ENCODE measurements at regions not wholly inside any gene's neighbourhood (a gene's known extent, or its start where the extent isn't known, plus 50 kb on each side); places are given as distances from the start of the nearest gene placed in this dataset.

DNA sequence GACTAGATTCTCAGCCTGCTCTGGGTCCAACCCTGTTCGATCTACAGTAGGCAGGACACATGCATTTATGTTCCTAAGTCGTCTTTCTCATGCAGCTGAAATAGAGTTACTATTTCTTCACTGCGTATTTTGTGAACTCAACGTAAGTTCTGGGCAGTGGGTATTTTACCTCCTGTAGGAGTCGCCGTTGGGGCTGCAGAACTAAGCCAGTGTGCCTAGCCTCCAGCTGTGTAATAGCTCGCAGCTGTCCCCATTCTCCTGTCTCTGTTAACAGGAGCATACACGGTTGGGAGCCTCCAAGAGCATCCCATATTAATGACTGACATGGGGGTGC lies 58.4 kb upstream of the HRH1 start:
- no peak for DNase-seq (ENCODE audit: low read depth, low spot score)
- Histone ChIP-seq H3K27me3 (ENCODE audit: control insufficient read depth, insufficient read depth, low read length) (no peaks in the 10 kb centered on the region), H3K27ac (ENCODE audit: low read depth, low read length) (peak overlapping the region; percentile 96), H3K4me3 (ENCODE audit: low read depth, low read length) (peak overlapping the region; percentile 56; the same call in 1 of the 2 replicates), H3K9me3 (ENCODE audit: control insufficient read depth, insufficient read depth, low read length) (peaks cover 3% of the 10 kb centered on the region; the same call in 1 of the 2 replicates)
- TF ChIP-seq, protein P1, sequence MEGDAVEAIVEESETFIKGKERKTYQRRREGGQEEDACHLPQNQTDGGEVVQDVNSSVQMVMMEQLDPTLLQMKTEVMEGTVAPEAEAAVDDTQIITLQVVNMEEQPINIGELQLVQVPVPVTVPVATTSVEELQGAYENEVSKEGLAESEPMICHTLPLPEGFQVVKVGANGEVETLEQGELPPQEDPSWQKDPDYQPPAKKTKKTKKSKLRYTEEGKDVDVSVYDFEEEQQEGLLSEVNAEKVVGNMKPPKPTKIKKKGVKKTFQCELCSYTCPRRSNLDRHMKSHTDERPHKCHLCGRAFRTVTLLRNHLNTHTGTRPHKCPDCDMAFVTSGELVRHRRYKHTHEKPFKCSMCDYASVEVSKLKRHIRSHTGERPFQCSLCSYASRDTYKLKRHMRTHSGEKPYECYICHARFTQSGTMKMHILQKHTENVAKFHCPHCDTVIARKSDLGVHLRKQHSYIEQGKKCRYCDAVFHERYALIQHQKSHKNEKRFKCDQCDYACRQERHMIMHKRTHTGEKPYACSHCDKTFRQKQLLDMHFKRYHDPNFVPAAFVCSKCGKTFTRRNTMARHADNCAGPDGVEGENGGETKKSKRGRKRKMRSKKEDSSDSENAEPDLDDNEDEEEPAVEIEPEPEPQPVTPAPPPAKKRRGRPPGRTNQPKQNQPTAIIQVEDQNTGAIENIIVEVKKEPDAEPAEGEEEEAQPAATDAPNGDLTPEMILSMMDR (IDR thresholded peaks at IDR 0.05; ENCODE audit: low read depth, low read length), result peak; percentile 22; the same call in 1 of the 2 replicates
- ChIA-PET POLR2A (interaction anchor here (0.9 kb wide), 1 partner anchor 41 kb away, joined by 4 read pairs; no protein-coding TSS in a partner anchor), CTCF (interaction anchor here (2.0 to 4.0 kb wide), 2 partner anchors 35 to 239 kb away, joined by 7 to 26 read pairs; no protein-coding TSS in a partner anchor)

DNA sequence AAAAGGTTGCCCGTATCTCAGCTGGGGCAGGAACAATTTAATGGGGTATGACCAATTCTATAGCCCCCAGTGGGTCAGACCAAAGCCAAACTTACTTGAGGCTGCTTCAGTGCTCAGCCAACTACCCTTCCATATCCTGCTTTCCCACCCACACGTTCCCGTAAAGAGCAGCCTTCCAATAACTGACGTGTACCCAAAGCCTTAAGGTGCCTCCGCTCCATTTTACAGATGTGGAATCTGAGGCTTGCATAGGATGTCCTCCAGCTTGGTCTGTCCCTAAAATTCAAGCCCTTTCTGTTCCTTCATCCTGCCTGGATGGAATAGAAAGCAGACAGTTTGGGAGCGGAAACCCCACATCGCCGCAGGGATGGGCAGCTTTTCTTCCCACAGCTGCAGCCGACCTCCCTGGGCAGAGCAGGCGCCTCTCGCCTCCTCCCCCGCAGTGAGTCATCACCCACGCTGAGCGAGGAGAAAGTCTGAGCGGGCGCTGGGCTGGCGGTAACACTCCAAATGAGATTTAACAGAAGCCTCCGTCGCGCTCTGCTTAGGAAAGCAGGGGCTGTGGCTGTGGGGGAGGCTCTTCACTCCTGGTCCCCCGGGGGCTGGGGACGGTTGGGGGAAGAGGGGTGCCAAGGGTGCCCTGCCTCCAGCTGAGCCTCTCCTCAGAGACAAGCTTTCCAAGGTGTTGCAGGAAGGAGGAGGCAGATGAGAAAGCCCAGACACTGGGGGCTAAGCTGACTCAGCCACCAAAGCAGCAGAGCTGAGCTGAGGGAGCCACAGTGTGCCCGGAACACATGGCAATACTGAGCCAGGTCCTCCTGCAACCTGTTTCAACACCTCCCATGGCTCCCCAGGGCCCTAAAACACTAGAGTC lies 57.8 kb upstream of the HRH1 start:
- DNase-seq (ENCODE audit: low read depth, low spot score), result peak; percentile 69
- CTCF ChIA-PET, result interaction anchor here (2.0 to 4.0 kb wide), 2 partner anchors 36 to 239 kb away, joined by 7 to 26 read pairs; no protein-coding TSS in a partner anchor
- Histone ChIP-seq H3K27ac (ENCODE audit: low read depth, low read length) (peak overlapping the region; percentile 96), H3K9me3 (ENCODE audit: control insufficient read depth, insufficient read depth, low read length) (peaks cover 3% of the 10 kb centered on the region; the same call in 1 of the 2 replicates), H3K4me3 (ENCODE audit: low read depth, low read length) (peak overlapping the region; percentile 56), H3K27me3 (ENCODE audit: control insufficient read depth, insufficient read depth, low read length) (no peaks in the 10 kb centered on the region)
- POLR2A ChIA-PET, result interaction anchor here (0.5 to 0.9 kb wide), 3 partner anchors 40 to 1621 kb away, joined by 4 to 12 read pairs (median 5); no protein-coding TSS in a partner anchor
- TF ChIP-seq, protein P1 (IDR thresholded peaks at IDR 0.05; ENCODE audit: low read depth, low read length), result no peak

DNA sequence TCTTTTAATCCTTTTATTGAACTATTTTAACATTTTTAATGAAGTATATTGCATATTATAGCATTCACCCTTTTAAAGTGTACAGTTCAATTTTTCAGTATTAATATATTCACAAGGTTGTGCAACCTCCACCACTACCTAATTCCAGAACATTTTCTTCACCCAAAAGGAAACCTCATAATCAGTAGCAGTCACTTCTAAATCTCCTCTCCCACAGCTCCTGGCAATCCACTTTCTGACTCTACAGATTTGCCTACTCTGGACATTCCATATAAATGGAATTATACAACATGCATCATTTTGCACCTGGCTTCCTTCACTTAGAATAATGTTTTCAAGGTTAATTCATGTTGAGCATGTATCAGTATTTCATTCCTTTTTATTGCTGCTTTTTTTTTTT lies 55.0 kb upstream of the HRH1 start:
- ChIA-PET CTCF (interaction anchor here (4.0 kb wide), 1 partner anchor 39 kb away, joined by 26 read pairs; no protein-coding TSS in a partner anchor), POLR2A (no interaction called here)
- TF ChIP-seq, protein P1 (IDR thresholded peaks at IDR 0.05; ENCODE audit: low read depth, low read length), result no peak
- peaks cover under 1% of the 10 kb centered on the region; the same call in 1 of the 2 replicates for H3K9me3 ChIP-seq (ENCODE audit: control insufficient read depth, insufficient read depth, low read length)
- H3K27me3 ChIP-seq (ENCODE audit: control insufficient read depth, insufficient read depth, low read length), result no peaks in the 10 kb centered on the region
- H3K27ac ChIP-seq (ENCODE audit: low read depth, low read length), result no peak overlapping the region
- no peak overlapping the region for H3K4me3 ChIP-seq (ENCODE audit: low read depth, low read length)
- DNase-seq (ENCODE audit: low read depth, low spot score), result no peak
